ENCODE measurements at regions not wholly inside any gene's neighbourhood (a gene's known extent, or its start where the extent isn't known, plus 50 kb on each side); places are given as distances from the start of the nearest gene placed in this dataset.

DNA sequence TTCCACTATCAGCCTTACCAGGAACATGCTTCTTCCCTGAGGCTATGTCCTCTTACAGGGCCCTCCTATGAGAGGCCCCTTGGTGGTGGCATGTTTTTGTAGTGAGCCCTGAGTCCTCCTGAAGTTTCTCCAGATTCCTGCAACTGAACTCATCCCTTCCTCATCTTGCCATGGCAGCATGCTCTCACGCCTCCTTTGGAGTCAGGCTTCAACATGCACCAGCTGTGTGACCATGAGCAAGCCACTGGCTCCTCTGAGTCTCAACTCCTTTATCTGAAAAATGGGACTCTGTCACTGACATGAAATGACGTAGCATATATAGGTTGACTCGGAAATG is 216.3 kb upstream of the TLE3 start:
- no peaks in the 10 kb centered on the region for H3K4me1 ChIP-seq (ENCODE audit: control insufficient read depth in 3 of 3, insufficient read depth in 3 of 3, low read length in 3 of 3)
- H3K36me3 ChIP-seq (ENCODE audit: control insufficient read depth in 3 of 3, insufficient read depth in 3 of 3, low read length in 3 of 3): no peaks in the 10 kb centered on the region
- no peaks in the 10 kb centered on the region for H3K9me3 ChIP-seq (ENCODE audit: control insufficient read depth in 3 of 3, low read length in 3 of 3)
- H3K4me3 ChIP-seq (ENCODE audit: low read length in 3 of 3): no peak overlapping the region
- no peak overlapping the region for H3K27ac ChIP-seq (ENCODE audit: low read depth, low read length)
- no peak overlapping the region for H3K9ac ChIP-seq (ENCODE audit: low read depth in 1 of 3, low read length in 3 of 3)
- peaks cover 2 to 7% (median 4%) of the 10 kb centered on the region in 3 donors for H3K27me3 ChIP-seq (ENCODE audit: control insufficient read depth in 3 of 3, insufficient read depth in 3 of 3, low read length in 3 of 3)

DNA sequence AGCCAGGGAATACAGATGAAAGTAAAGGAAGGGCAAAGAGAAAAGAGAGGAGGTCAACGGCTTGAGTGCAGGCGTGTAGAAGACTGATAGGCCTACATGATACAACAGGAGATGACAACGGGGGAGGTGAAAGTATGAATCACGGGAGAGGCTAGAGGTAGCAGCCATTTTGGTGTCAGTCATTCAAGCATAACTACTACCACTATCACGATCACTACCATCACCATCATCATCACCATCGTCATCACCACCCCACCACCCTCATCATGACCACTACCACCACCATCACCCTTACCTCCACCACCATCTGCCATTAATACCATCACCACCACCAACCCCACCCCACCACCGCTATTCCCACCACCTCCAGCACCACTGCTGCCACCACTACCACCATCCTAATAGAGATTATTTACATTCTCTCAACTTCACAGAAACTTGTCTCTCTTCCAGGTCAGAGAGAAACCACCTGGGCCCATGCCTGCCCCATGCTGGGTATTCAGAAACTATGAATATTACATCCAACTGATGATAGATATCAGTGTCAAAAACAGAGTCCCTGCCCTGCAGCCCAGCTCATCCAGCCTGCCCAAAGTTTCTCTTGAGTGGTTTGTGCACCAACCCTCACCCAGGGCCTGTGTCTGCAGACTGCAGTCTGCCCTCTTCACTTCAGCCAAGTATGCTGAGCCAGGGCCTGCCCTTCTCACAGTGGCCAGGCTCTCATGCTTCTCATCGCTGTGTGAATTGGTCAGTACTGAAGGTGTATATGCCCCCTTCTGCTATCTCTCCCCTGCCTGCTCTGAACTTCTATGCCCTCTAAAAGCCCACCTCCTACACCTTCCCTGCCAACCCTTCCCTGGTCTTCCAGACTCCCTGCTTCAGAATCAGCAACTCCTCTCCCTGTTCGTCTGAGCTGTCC is 215.6 kb upstream of the TLE3 start:
- peaks cover 0 to 7% (median 4%) of the 10 kb centered on the region in 3 donors for H3K27me3 ChIP-seq (ENCODE audit: control insufficient read depth in 3 of 3, insufficient read depth in 3 of 3, low read length in 3 of 3)
- no peak overlapping the region for H3K9ac ChIP-seq (ENCODE audit: low read depth in 1 of 3, low read length in 3 of 3)
- no peak overlapping the region for H3K4me3 ChIP-seq (ENCODE audit: low read length in 3 of 3)
- H3K9me3 ChIP-seq (ENCODE audit: control insufficient read depth in 3 of 3, low read length in 3 of 3): no peaks in the 10 kb centered on the region
- H3K4me1 ChIP-seq (ENCODE audit: control insufficient read depth in 3 of 3, insufficient read depth in 3 of 3, low read length in 3 of 3): no peaks in the 10 kb centered on the region
- no peak overlapping the region for H3K27ac ChIP-seq (ENCODE audit: low read depth, low read length)
- no peaks in the 10 kb centered on the region for H3K36me3 ChIP-seq (ENCODE audit: control insufficient read depth in 3 of 3, insufficient read depth in 3 of 3, low read length in 3 of 3)

DNA sequence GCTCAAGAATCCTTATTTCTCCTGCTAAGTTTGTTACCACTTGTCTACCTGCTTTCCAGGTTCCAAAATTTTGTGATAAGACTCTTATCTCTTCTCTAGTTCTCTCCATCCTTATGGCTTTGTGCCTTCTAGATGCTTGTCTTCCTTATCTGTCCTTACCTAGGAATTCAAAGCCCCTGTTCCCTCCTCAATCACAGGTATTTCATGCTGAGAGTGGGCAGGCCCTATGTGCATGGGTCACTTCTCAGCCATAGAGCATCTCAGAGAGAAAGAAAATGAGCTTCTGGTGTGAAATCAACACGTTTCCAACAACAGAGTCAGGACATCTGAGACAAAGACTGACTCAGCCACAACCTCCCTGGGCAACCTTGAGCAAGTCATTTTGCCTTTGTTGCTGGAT is 214.1 kb upstream of the TLE3 start:
- Histone ChIP-seq H3K4me1 (ENCODE audit: control insufficient read depth in 3 of 3, insufficient read depth in 3 of 3, low read length in 3 of 3) (peaks cover 0 to 4% (median 0%) of the 10 kb centered on the region in 3 donors), H3K36me3 (ENCODE audit: control insufficient read depth in 3 of 3, insufficient read depth in 3 of 3, low read length in 3 of 3) (no peaks in the 10 kb centered on the region), H3K27me3 (ENCODE audit: control insufficient read depth in 3 of 3, insufficient read depth in 3 of 3, low read length in 3 of 3) (peaks cover 0 to 7% (median 4%) of the 10 kb centered on the region in 3 donors), H3K9me3 (ENCODE audit: control insufficient read depth in 3 of 3, low read length in 3 of 3) (no peaks in the 10 kb centered on the region), H3K9ac (ENCODE audit: low read depth in 1 of 3, low read length in 3 of 3) (no peak overlapping the region), H3K27ac (ENCODE audit: low read depth, low read length) (no peak overlapping the region), H3K4me3 (ENCODE audit: low read length in 3 of 3) (no peak overlapping the region)

DNA sequence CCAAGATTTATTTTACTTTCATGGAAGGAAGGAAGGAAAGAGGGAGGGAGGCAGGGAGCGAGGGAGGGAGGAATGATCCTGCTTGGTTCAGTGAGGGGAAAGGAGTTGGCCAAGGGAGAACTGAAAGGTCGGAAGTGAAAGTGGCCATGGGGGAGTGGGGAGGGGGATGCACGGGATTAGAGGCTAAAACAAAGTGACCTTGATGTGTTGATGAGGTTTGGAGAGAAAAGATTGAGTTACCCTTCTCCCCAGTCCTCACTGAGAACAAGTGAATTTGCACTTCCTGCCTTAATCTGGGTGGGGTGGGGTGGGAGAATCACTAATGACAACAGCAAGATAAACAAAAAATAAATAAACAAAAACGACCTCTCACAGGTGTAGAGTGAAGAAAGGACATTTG is 212.0 kb upstream of the TLE3 start:
- Histone ChIP-seq H3K36me3 (ENCODE audit: control insufficient read depth in 3 of 3, insufficient read depth in 3 of 3, low read length in 3 of 3) (no peaks in the 10 kb centered on the region), H3K9ac (ENCODE audit: low read depth in 1 of 3, low read length in 3 of 3) (no peak overlapping the region), H3K27me3 (ENCODE audit: control insufficient read depth in 3 of 3, insufficient read depth in 3 of 3, low read length in 3 of 3) (peaks cover 0 to 7% (median 4%) of the 10 kb centered on the region in 3 donors), H3K4me1 (ENCODE audit: control insufficient read depth in 3 of 3, insufficient read depth in 3 of 3, low read length in 3 of 3) (peaks cover 0 to 4% (median 0%) of the 10 kb centered on the region in 3 donors), H3K27ac (ENCODE audit: low read depth, low read length) (no peak overlapping the region), H3K9me3 (ENCODE audit: control insufficient read depth in 3 of 3, low read length in 3 of 3) (peaks cover 0 to 3% (median 0%) of the 10 kb centered on the region in 3 donors), H3K4me3 (ENCODE audit: low read length in 3 of 3) (no peak overlapping the region)

GRCh38 chr15:70308735-70309434 is 211.2 kb upstream of the TLE3 start:
- no peak overlapping the region for H3K9ac ChIP-seq (ENCODE audit: low read depth in 1 of 3, low read length in 3 of 3)
- peaks cover 0 to 4% (median 0%) of the 10 kb centered on the region in 3 donors for H3K4me1 ChIP-seq (ENCODE audit: control insufficient read depth in 3 of 3, insufficient read depth in 3 of 3, low read length in 3 of 3)
- no peak overlapping the region for H3K27ac ChIP-seq (ENCODE audit: low read depth, low read length)
- H3K4me3 ChIP-seq (ENCODE audit: low read length in 3 of 3): no peak overlapping the region
- H3K27me3 ChIP-seq (ENCODE audit: control insufficient read depth in 3 of 3, insufficient read depth in 3 of 3, low read length in 3 of 3): peaks cover 0 to 7% (median 4%) of the 10 kb centered on the region in 3 donors
- H3K9me3 ChIP-seq (ENCODE audit: control insufficient read depth in 3 of 3, low read length in 3 of 3): peaks cover under 1 to 4% (median 3%) of the 10 kb centered on the region in 3 donors
- no peaks in the 10 kb centered on the region for H3K36me3 ChIP-seq (ENCODE audit: control insufficient read depth in 3 of 3, insufficient read depth in 3 of 3, low read length in 3 of 3)

GRCh38 chr15:70308011-70308734 is 210.5 kb upstream of the TLE3 start:
- Histone ChIP-seq H3K27me3 (ENCODE audit: control insufficient read depth in 3 of 3, insufficient read depth in 3 of 3, low read length in 3 of 3) (peaks cover 0 to 6% (median 4%) of the 10 kb centered on the region in 3 donors), H3K4me1 (ENCODE audit: control insufficient read depth in 3 of 3, insufficient read depth in 3 of 3, low read length in 3 of 3) (peaks cover 0 to 4% (median 0%) of the 10 kb centered on the region in 3 donors), H3K36me3 (ENCODE audit: control insufficient read depth in 3 of 3, insufficient read depth in 3 of 3, low read length in 3 of 3) (no peaks in the 10 kb centered on the region), H3K9me3 (ENCODE audit: control insufficient read depth in 3 of 3, low read length in 3 of 3) (peaks cover 3 to 5% (median 3%) of the 10 kb centered on the region in 3 donors), H3K4me3 (ENCODE audit: low read length in 3 of 3) (no peak overlapping the region), H3K9ac (ENCODE audit: low read depth in 1 of 3, low read length in 3 of 3) (no peak overlapping the region), H3K27ac (ENCODE audit: low read depth, low read length) (no peak overlapping the region)

DNA sequence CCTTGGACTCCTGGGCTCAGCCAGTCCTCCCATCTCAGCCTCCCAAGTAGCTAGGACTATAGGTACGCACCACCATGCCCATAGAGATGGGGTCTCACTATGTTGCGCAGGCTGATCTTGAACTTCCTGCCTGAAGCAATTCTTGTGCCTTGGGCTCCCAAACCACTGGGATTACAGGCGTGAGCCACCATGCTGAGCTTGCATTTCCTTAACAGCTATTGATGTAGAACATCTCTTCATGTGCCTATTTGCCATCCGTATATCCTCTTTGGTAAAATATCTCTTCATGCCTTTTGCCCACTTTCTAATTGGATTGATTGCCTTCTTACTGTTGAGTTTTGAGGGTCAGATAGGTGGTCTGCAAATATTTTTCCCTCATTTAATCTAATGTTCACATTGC is 208.9 kb upstream of the TLE3 start:
- Histone ChIP-seq H3K36me3 (ENCODE audit: control insufficient read depth in 3 of 3, insufficient read depth in 3 of 3, low read length in 3 of 3) (no peaks in the 10 kb centered on the region), H3K4me1 (ENCODE audit: control insufficient read depth in 3 of 3, insufficient read depth in 3 of 3, low read length in 3 of 3) (peaks cover 0 to 4% (median 0%) of the 10 kb centered on the region in 3 donors), H3K9ac (ENCODE audit: low read depth in 1 of 3, low read length in 3 of 3) (no peak overlapping the region), H3K9me3 (ENCODE audit: control insufficient read depth in 3 of 3, low read length in 3 of 3) (peaks cover 3 to 5% (median 3%) of the 10 kb centered on the region in 3 donors), H3K4me3 (ENCODE audit: low read length in 3 of 3) (no peak overlapping the region), H3K27ac (ENCODE audit: low read depth, low read length) (no peak overlapping the region), H3K27me3 (ENCODE audit: control insufficient read depth in 3 of 3, insufficient read depth in 3 of 3, low read length in 3 of 3) (no peaks in the 10 kb centered on the region)

- H3K27me3 ChIP-seq (ENCODE audit: control insufficient read depth in 3 of 3, insufficient read depth in 3 of 3, low read length in 3 of 3): no peaks in the 10 kb centered on the region
- H3K36me3 ChIP-seq (ENCODE audit: control insufficient read depth in 3 of 3, insufficient read depth in 3 of 3, low read length in 3 of 3): no peaks in the 10 kb centered on the region
- no peak overlapping the region for H3K9ac ChIP-seq (ENCODE audit: low read depth in 1 of 3, low read length in 3 of 3)
- H3K27ac ChIP-seq (ENCODE audit: low read depth, low read length): no peak overlapping the region
- peaks cover 0 to 4% (median 0%) of the 10 kb centered on the region in 3 donors for H3K4me1 ChIP-seq (ENCODE audit: control insufficient read depth in 3 of 3, insufficient read depth in 3 of 3, low read length in 3 of 3)
- no peak overlapping the region for H3K4me3 ChIP-seq (ENCODE audit: low read length in 3 of 3)
- H3K9me3 ChIP-seq (ENCODE audit: control insufficient read depth in 3 of 3, low read length in 3 of 3): peaks cover 3 to 5% (median 3%) of the 10 kb centered on the region in 3 donors
Measured at GRCh38 chr15:70306081-70306480, 208.4 kb upstream of the TLE3 start.

GRCh38 chr15:70303981-70304380 is 206.3 kb upstream of the TLE3 start:
- H3K9me3 ChIP-seq (ENCODE audit: control insufficient read depth in 3 of 3, low read length in 3 of 3): peaks cover 3 to 5% (median 3%) of the 10 kb centered on the region in 3 donors
- H3K27me3 ChIP-seq (ENCODE audit: control insufficient read depth in 3 of 3, insufficient read depth in 3 of 3, low read length in 3 of 3): no peaks in the 10 kb centered on the region
- no peak overlapping the region for H3K9ac ChIP-seq (ENCODE audit: low read depth in 1 of 3, low read length in 3 of 3)
- H3K4me1 ChIP-seq (ENCODE audit: control insufficient read depth in 3 of 3, insufficient read depth in 3 of 3, low read length in 3 of 3): peaks cover 0 to 4% (median 0%) of the 10 kb centered on the region in 3 donors
- H3K4me3 ChIP-seq (ENCODE audit: low read length in 3 of 3): no peak overlapping the region
- no peak overlapping the region for H3K27ac ChIP-seq (ENCODE audit: low read depth, low read length)
- no peaks in the 10 kb centered on the region for H3K36me3 ChIP-seq (ENCODE audit: control insufficient read depth in 3 of 3, insufficient read depth in 3 of 3, low read length in 3 of 3)

Measured in skeletal muscle tissue (tissue), 3 donors.